ENCODE measurements at regions not wholly inside any gene's neighbourhood (a gene's known extent, or its start where the extent isn't known, plus 50 kb on each side); places are given as distances from the start of the nearest gene placed in this dataset.

GRCh38 chr10:60675236-60675635 lies 103.0 kb upstream of the CDK1 start:
- Histone ChIP-seq H3F3A (replicated peaks; ENCODE audit: low read depth) (no peaks in the 10 kb centered on the region), H3K27ac (ENCODE audit: low read depth) (no peak overlapping the region), H3K9me2 (ENCODE audit: insufficient read depth) (peaks cover 5% of the 10 kb centered on the region; the same call in 1 of the 2 replicates), H3K4me1 (ENCODE audit: insufficient read depth) (0 out of 2 replicates have a peak, but pooled peaks cover 4% of the 10 kb centered on the region), H3K79me2 (replicated peaks; ENCODE audit: insufficient read depth) (no peaks in the 10 kb centered on the region), H2AFZ (no peak overlapping the region), H3K36me3 (ENCODE audit: insufficient read depth) (no peaks in the 10 kb centered on the region), H4K20me1 (replicated peaks; ENCODE audit: insufficient read depth) (no peaks in the 10 kb centered on the region), H3K4me3 (no peak overlapping the region), H3K4me2 (no peak overlapping the region), H3K27me3 (ENCODE audit: insufficient read depth) (no peaks in the 10 kb centered on the region)
- no peak overlapping the region for H3K27ac Mint-ChIP-seq
- no peak for TF ChIP-seq ZNF114 (CRISPR knock-in tag; IDR thresholded peaks at IDR 0.05)
- TF ChIP-seq, protein P1, sequence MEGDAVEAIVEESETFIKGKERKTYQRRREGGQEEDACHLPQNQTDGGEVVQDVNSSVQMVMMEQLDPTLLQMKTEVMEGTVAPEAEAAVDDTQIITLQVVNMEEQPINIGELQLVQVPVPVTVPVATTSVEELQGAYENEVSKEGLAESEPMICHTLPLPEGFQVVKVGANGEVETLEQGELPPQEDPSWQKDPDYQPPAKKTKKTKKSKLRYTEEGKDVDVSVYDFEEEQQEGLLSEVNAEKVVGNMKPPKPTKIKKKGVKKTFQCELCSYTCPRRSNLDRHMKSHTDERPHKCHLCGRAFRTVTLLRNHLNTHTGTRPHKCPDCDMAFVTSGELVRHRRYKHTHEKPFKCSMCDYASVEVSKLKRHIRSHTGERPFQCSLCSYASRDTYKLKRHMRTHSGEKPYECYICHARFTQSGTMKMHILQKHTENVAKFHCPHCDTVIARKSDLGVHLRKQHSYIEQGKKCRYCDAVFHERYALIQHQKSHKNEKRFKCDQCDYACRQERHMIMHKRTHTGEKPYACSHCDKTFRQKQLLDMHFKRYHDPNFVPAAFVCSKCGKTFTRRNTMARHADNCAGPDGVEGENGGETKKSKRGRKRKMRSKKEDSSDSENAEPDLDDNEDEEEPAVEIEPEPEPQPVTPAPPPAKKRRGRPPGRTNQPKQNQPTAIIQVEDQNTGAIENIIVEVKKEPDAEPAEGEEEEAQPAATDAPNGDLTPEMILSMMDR (conservative IDR thresholded peaks at IDR 0.05; ENCODE audit: low read depth in 2 of 2): no peak
- no peak for TF ChIP-seq ETS1 (IDR thresholded peaks at IDR 0.05)
- TF ChIP-seq EZH2 (IDR thresholded peaks at IDR 0.05; ENCODE audit: low read depth, unreplicated experiment): no peak
- TF ChIP-seq JUNB (IDR thresholded peaks at IDR 0.05; ENCODE audit: unreplicated experiment): no peak
- no peak for TF ChIP-seq POLR2AphosphoS5 (IDR thresholded peaks at IDR 0.05; ENCODE audit: low read depth)
- no peak for TF ChIP-seq EZH2phosphoT487 (IDR thresholded peaks at IDR 0.05; ENCODE audit: unreplicated experiment)
- no peak for TF ChIP-seq ZNF331 (CRISPR knock-in tag; IDR thresholded peaks at IDR 0.05; ENCODE audit: low read depth)
- no peak for TF ChIP-seq STAT1 (IDR thresholded peaks at IDR 0.05; ENCODE audit: unreplicated experiment)
- no peak for TF ChIP-seq CREB1 (CRISPR knock-in tag; IDR thresholded peaks at IDR 0.05; ENCODE audit: low read depth)
- TF ChIP-seq, protein P2, sequence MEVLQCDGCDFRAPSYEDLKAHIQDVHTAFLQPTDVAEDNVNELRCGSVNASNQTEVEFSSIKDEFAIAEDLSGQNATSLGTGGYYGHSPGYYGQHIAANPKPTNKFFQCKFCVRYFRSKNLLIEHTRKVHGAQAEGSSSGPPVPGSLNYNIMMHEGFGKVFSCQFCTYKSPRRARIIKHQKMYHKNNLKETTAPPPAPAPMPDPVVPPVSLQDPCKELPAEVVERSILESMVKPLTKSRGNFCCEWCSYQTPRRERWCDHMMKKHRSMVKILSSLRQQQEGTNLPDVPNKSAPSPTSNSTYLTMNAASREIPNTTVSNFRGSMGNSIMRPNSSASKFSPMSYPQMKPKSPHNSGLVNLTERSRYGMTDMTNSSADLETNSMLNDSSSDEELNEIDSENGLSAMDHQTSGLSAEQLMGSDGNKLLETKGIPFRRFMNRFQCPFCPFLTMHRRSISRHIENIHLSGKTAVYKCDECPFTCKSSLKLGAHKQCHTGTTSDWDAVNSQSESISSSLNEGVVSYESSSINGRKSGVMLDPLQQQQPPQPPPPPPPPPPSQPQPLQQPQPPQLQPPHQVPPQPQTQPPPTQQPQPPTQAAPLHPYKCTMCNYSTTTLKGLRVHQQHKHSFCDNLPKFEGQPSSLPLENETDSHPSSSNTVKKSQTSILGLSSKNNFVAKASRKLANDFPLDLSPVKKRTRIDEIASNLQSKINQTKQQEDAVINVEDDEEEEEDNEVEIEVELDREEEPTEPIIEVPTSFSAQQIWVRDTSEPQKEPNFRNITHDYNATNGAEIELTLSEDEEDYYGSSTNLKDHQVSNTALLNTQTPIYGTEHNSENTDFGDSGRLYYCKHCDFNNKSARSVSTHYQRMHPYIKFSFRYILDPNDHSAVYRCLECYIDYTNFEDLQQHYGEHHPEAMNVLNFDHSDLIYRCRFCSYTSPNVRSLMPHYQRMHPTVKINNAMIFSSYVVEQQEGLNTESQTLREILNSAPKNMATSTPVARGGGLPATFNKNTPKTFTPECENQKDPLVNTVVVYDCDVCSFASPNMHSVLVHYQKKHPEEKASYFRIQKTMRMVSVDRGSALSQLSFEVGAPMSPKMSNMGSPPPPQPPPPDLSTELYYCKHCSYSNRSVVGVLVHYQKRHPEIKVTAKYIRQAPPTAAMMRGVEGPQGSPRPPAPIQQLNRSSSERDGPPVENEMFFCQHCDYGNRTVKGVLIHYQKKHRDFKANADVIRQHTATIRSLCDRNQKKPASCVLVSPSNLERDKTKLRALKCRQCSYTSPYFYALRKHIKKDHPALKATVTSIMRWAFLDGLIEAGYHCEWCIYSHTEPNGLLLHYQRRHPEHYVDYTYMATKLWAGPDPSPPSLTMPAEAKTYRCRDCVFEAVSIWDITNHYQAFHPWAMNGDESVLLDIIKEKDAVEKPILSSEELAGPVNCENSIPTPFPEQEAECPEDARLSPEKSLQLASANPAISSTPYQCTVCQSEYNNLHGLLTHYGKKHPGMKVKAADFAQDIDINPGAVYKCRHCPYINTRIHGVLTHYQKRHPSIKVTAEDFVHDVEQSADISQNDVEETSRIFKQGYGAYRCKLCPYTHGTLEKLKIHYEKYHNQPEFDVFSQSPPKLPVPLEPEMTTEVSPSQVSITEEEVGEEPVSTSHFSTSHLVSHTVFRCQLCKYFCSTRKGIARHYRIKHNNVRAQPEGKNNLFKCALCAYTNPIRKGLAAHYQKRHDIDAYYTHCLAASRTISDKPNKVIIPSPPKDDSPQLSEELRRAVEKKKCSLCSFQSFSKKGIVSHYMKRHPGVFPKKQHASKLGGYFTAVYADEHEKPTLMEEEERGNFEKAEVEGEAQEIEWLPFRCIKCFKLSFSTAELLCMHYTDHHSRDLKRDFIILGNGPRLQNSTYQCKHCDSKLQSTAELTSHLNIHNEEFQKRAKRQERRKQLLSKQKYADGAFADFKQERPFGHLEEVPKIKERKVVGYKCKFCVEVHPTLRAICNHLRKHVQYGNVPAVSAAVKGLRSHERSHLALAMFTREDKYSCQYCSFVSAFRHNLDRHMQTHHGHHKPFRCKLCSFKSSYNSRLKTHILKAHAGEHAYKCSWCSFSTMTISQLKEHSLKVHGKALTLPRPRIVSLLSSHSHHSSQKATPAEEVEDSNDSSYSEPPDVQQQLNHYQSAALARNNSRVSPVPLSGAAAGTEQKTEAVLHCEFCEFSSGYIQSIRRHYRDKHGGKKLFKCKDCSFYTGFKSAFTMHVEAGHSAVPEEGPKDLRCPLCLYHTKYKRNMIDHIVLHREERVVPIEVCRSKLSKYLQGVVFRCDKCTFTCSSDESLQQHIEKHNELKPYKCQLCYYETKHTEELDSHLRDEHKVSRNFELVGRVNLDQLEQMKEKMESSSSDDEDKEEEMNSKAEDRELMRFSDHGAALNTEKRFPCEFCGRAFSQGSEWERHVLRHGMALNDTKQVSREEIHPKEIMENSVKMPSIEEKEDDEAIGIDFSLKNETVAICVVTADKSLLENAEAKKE (CRISPR knock-in tag; IDR thresholded peaks at IDR 0.05): no peak
- no peak for TF ChIP-seq NANOG (IDR thresholded peaks at IDR 0.05; ENCODE audit: borderline replicate concordance)
- TF ChIP-seq, protein P3, sequence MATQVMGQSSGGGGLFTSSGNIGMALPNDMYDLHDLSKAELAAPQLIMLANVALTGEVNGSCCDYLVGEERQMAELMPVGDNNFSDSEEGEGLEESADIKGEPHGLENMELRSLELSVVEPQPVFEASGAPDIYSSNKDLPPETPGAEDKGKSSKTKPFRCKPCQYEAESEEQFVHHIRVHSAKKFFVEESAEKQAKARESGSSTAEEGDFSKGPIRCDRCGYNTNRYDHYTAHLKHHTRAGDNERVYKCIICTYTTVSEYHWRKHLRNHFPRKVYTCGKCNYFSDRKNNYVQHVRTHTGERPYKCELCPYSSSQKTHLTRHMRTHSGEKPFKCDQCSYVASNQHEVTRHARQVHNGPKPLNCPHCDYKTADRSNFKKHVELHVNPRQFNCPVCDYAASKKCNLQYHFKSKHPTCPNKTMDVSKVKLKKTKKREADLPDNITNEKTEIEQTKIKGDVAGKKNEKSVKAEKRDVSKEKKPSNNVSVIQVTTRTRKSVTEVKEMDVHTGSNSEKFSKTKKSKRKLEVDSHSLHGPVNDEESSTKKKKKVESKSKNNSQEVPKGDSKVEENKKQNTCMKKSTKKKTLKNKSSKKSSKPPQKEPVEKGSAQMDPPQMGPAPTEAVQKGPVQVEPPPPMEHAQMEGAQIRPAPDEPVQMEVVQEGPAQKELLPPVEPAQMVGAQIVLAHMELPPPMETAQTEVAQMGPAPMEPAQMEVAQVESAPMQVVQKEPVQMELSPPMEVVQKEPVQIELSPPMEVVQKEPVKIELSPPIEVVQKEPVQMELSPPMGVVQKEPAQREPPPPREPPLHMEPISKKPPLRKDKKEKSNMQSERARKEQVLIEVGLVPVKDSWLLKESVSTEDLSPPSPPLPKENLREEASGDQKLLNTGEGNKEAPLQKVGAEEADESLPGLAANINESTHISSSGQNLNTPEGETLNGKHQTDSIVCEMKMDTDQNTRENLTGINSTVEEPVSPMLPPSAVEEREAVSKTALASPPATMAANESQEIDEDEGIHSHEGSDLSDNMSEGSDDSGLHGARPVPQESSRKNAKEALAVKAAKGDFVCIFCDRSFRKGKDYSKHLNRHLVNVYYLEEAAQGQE (IDR thresholded peaks at IDR 0.05; ENCODE audit: unreplicated experiment): no peak
- H3K27me3 Mint-ChIP-seq (ENCODE audit: insufficient read depth, low read depth, poor library complexity): peaks cover 5% of the 10 kb centered on the region
- ATAC-seq: no peak
- DNase-seq (ENCODE audit: low spot score): no peak
- peaks cover 11% of the 10 kb centered on the region for H3K9me3 Mint-ChIP-seq
- H3K4me1 Mint-ChIP-seq: peaks cover 19% of the 10 kb centered on the region
- peaks cover 17% of the 10 kb centered on the region; the same call in 2 of the 3 replicates for H3K36me3 Mint-ChIP-seq (ENCODE audit: low read depth)
- H3K4me3 Mint-ChIP-seq: no peak overlapping the region

All from GM23338 (cell line).